Osteocyte (in vitro differentiated cells): ENCODE measurements at regions not wholly inside any gene's neighbourhood (a gene's known extent, or its start where the extent isn't known, plus 50 kb on each side); places are given as distances from the start of the nearest gene placed in this dataset.
"Not testable (repeated sequence)": the region's sequence is repeated elsewhere in the genome, so short reads cannot be mapped to it uniquely, and the experiment has no call there.

Experiments used
- DNase-seq: peaks from one replicate; pipeline ENCODE4 v3.0.0; 2021; ENCODE audit warnings: mixed read lengths; ENCODE audit not compliant: unreplicated experiment; ENCODE audit errors: extremely low spot score
- H3K27ac Mint-ChIP-seq: one replicate; pipeline ENCODE4 v1.8.0; 2021; ENCODE audit warnings: mild to moderate bottlenecking, mixed read lengths; ENCODE audit not compliant: unreplicated experiment
- H3K27me3 Mint-ChIP-seq: one replicate; pipeline ENCODE4 v1.8.0; 2021; ENCODE audit warnings: mixed read lengths; ENCODE audit not compliant: unreplicated experiment
- H3K36me3 Mint-ChIP-seq: one replicate; pipeline ENCODE4 v1.8.0; 2021; ENCODE audit warnings: mixed read lengths; ENCODE audit not compliant: unreplicated experiment
- H3K4me1 Mint-ChIP-seq: one replicate; pipeline ENCODE4 v1.8.0; 2021; ENCODE audit warnings: mixed read lengths; ENCODE audit not compliant: unreplicated experiment
- H3K4me3 Mint-ChIP-seq: one replicate; pipeline ENCODE4 v1.8.0; 2021; ENCODE audit warnings: mild to moderate bottlenecking, moderate library complexity, mixed read lengths; ENCODE audit not compliant: unreplicated experiment
- H3K9me3 Mint-ChIP-seq: one replicate; pipeline ENCODE4 v1.8.0; 2021; ENCODE audit warnings: mixed read lengths; ENCODE audit not compliant: unreplicated experiment
- CTCF ChIP-seq: fragments of 200-600 bp; sonication (generic); IDR thresholded peaks from 2 replicates; pipeline ENCODE4 v1.5.0; 2021; ENCODE audit warnings: antibody characterized with exemption, mild to moderate bottlenecking, moderate library complexity

- H3K27ac Mint-ChIP-seq = no peak overlapping the region
- H3K9me3 Mint-ChIP-seq = peaks cover 1% of the 10 kb centered on the region
- H3K4me3 Mint-ChIP-seq = no peak overlapping the region
- no peaks in the 10 kb centered on the region for H3K36me3 Mint-ChIP-seq
- H3K4me1 Mint-ChIP-seq = no peaks in the 10 kb centered on the region
- H3K27me3 Mint-ChIP-seq = no peaks in the 10 kb centered on the region
- no peak for DNase-seq
- no peak for TF ChIP-seq CTCF
Measured at GRCh38 chr15:95636107-95636506, 694.4 kb upstream of the NR2F2 start.

GRCh38 chr15:95637234-95637633 is 693.3 kb upstream of the NR2F2 start:
- not testable (repeated sequence) for H3K27me3 Mint-ChIP-seq, DNase-seq, H3K27ac Mint-ChIP-seq, H3K4me1 Mint-ChIP-seq, H3K36me3 Mint-ChIP-seq, H3K4me3 Mint-ChIP-seq, H3K9me3 Mint-ChIP-seq

DNA sequence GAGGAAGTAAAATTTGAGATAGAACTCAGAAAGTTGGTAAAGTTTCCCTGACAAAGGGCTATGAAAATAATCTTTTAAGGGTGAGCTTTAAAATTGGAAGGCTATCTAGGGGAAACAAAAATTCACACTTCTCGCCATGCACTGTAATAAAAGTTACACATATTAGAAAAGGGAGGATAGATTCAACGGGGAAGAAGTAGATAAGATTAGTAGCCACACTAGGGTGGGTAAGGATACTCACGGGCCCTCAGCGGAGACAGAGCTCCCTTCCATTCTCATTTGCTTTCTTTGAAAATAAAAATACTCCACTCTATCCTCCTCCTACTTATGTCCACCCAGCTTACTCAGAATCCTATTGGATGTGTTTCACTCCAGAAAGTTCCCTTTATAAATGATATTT is 691.3 kb upstream of the NR2F2 start:
- H3K27me3 Mint-ChIP-seq = no peaks in the 10 kb centered on the region
- no peak overlapping the region for H3K4me3 Mint-ChIP-seq
- no peaks in the 10 kb centered on the region for H3K4me1 Mint-ChIP-seq
- peaks cover 4% of the 10 kb centered on the region for H3K9me3 Mint-ChIP-seq
- H3K36me3 Mint-ChIP-seq = no peaks in the 10 kb centered on the region
- no peak for TF ChIP-seq CTCF
- no peak overlapping the region for H3K27ac Mint-ChIP-seq
- DNase-seq = no peak

- no peak for DNase-seq
- Mint-ChIP-seq H3K4me1 (no peaks in the 10 kb centered on the region), H3K27ac (no peak overlapping the region), H3K9me3 (peaks cover 10% of the 10 kb centered on the region), H3K36me3 (no peaks in the 10 kb centered on the region), H3K4me3 (no peak overlapping the region), H3K27me3 (no peaks in the 10 kb centered on the region)
- no peak for TF ChIP-seq CTCF
Measured at GRCh38 chr15:95644100-95644875, 686.2 kb upstream of the NR2F2 start.

- DNase-seq = no peak
- Mint-ChIP-seq H3K4me3 (no peak overlapping the region), H3K9me3 (peaks cover 10% of the 10 kb centered on the region), H3K27ac (no peak overlapping the region), H3K36me3 (no peaks in the 10 kb centered on the region), H3K4me1 (no peaks in the 10 kb centered on the region), H3K27me3 (no peaks in the 10 kb centered on the region)
- no peak for TF ChIP-seq CTCF
Measured at GRCh38 chr15:95645791-95646338, 684.6 kb upstream of the NR2F2 start.
